Right atrium auricular region (tissue), 2 donors: ENCODE measurements at regions not wholly inside any gene's neighbourhood (a gene's known extent, or its start where the extent isn't known, plus 50 kb on each side); places are given as distances from the start of the nearest gene placed in this dataset.

Experiments used
- DNase-seq: peaks from one replicate; pipeline ENCODE4 v3.0.0-alpha.2; 2019; ENCODE audit warnings: low spot score
- H3K27ac ChIP-seq, 2 donors: fragments of 200-600 bp; sonication (generic); 1 replicate in 1 of 2; 2 replicates in 1 of 2; pipeline ENCODE4 v1.5.1; 2016 to 2019
- H3K27me3 ChIP-seq, 2 donors: fragments of 200-600 bp; sonication (generic); one replicate each; pipeline versions ENCODE4 v1.5.1 to v1.6.0; 2017 to 2019
- H3K36me3 ChIP-seq: fragments of 200-600 bp; sonication (generic); one replicate; pipeline ENCODE4 v1.5.1; 2016
- H3K4me1 ChIP-seq, 2 donors: fragments of 200-600 bp; sonication (generic); one replicate each; pipeline versions ENCODE4 v1.5.1 to v1.6.0; 2017 to 2019
- H3K4me3 ChIP-seq, 2 donors: fragments of 200-600 bp; sonication (generic); 1 replicate in 1 of 2; 2 replicates in 1 of 2; pipeline ENCODE4 v1.5.1; 2017 to 2019; ENCODE audit warnings: mild to moderate bottlenecking in 1 of 2, moderate library complexity in 1 of 2
- H3K9me3 ChIP-seq, 2 donors: fragments of 200-600 bp; sonication (generic); one replicate each; pipeline ENCODE4 v1.5.1; 2019
- CTCF ChIP-seq, 2 donors: fragments of 200-600 bp; sonication (generic); IDR thresholded peaks; one replicate each; pipeline ENCODE4 v1.5.1; 2019; ENCODE audit warnings: antibody characterized with exemption in 2 of 2

GRCh38 chr18:40017021-40017420, 1938.0 kb upstream of the PIK3C3 start:
- Histone ChIP-seq H3K9me3 (no peaks in the 10 kb centered on the region), H3K27me3 (no peaks in the 10 kb centered on the region), H3K36me3 (no peaks in the 10 kb centered on the region), H3K4me3 (no peak overlapping the region), H3K4me1 (no peaks in the 10 kb centered on the region), H3K27ac (no peak overlapping the region)
- no peak for DNase-seq
- no peak for TF ChIP-seq CTCF (IDR thresholded peaks at IDR 0.05)

- H3K27ac ChIP-seq, result no peak overlapping the region
- no peak overlapping the region for H3K4me3 ChIP-seq
- TF ChIP-seq CTCF (IDR thresholded peaks at IDR 0.05), result no peak
- no peaks in the 10 kb centered on the region for H3K9me3 ChIP-seq
- no peaks in the 10 kb centered on the region for H3K4me1 ChIP-seq
- H3K36me3 ChIP-seq, result no peaks in the 10 kb centered on the region
- no peaks in the 10 kb centered on the region for H3K27me3 ChIP-seq
- DNase-seq, result no peak
Measured at GRCh38 chr18:40016405-40016804, 1938.6 kb upstream of the PIK3C3 start.

- H3K4me3 ChIP-seq, result no peak overlapping the region
- TF ChIP-seq CTCF (IDR thresholded peaks at IDR 0.05), result no peak
- H3K4me1 ChIP-seq, result no peaks in the 10 kb centered on the region
- no peaks in the 10 kb centered on the region for H3K9me3 ChIP-seq
- no peak for DNase-seq
- no peaks in the 10 kb centered on the region for H3K36me3 ChIP-seq
- H3K27me3 ChIP-seq, result no peaks in the 10 kb centered on the region
- H3K27ac ChIP-seq, result no peak overlapping the region
Measured at GRCh38 chr18:40013001-40013609, 1941.9 kb upstream of the PIK3C3 start.

GRCh38 chr18:40011201-40011600, 1943.8 kb upstream of the PIK3C3 start:
- H3K9me3 ChIP-seq, result no peaks in the 10 kb centered on the region
- H3K36me3 ChIP-seq, result no peaks in the 10 kb centered on the region

GRCh38 chr18:40006634-40007033, 1948.4 kb upstream of the PIK3C3 start:
- no peak for TF ChIP-seq CTCF (IDR thresholded peaks at IDR 0.05)

More at GRCh38 chr18:40011201-40011600, 1943.8 kb upstream of the PIK3C3 start:
- no peaks in the 10 kb centered on the region for H3K27me3 ChIP-seq
- no peak for TF ChIP-seq CTCF (IDR thresholded peaks at IDR 0.05)
- no peaks in the 10 kb centered on the region for H3K4me1 ChIP-seq
- no peak for DNase-seq
- no peak overlapping the region for H3K27ac ChIP-seq
- H3K4me3 ChIP-seq, result no peak overlapping the region

GRCh38 chr18:40004246-40004645, 1950.8 kb upstream of the PIK3C3 start:
- H3K9me3 ChIP-seq, result no peaks in the 10 kb centered on the region
- DNase-seq, result no peak
- no peaks in the 10 kb centered on the region for H3K4me1 ChIP-seq
- no peak overlapping the region for H3K4me3 ChIP-seq
- H3K27ac ChIP-seq, result no peak overlapping the region
- no peak for TF ChIP-seq CTCF (IDR thresholded peaks at IDR 0.05)
- H3K27me3 ChIP-seq, result no peaks in the 10 kb centered on the region
- no peaks in the 10 kb centered on the region for H3K36me3 ChIP-seq

More at GRCh38 chr18:40006634-40007033, 1948.4 kb upstream of the PIK3C3 start:
- Histone ChIP-seq H3K4me1 (no peaks in the 10 kb centered on the region), H3K9me3 (no peaks in the 10 kb centered on the region), H3K4me3 (no peak overlapping the region), H3K27me3 (no peaks in the 10 kb centered on the region), H3K27ac (no peak overlapping the region), H3K36me3 (no peaks in the 10 kb centered on the region)
- no peak for DNase-seq
